OCI-LY1 (cell line): ENCODE measurements at regions not wholly inside any gene's neighbourhood (a gene's known extent, or its start where the extent isn't known, plus 50 kb on each side); places are given as distances from the start of the nearest gene placed in this dataset.

Experiments used
- H2AFZ ChIP-seq: fragments of 200-600 bp; sonication (generic), shearing (Covaris generic); 2 replicates; pipeline ENCODE4 v1.6.0; 2014; ENCODE audit warnings: antibody characterized with exemption, mild to moderate bottlenecking, low read length
- H3F3A ChIP-seq: fragments of 200-600 bp; sonication (generic), shearing (Covaris generic); 2 replicates; pipeline ENCODE4 v1.6.0; 2014; ENCODE audit warnings: mild to moderate bottlenecking, antibody characterized with exemption, low read length, moderate library complexity; ENCODE audit not compliant: insufficient read depth
- H3K27ac ChIP-seq: fragments of 200-600 bp; sonication (generic); 2 replicates; pipeline ENCODE4 v1.5.1; 2014; ENCODE audit warnings: low read length, mixed run types, mild to moderate bottlenecking, low read depth; ENCODE audit not compliant: poor library complexity, severe bottlenecking
- H3K27me3 ChIP-seq: fragments of 200-600 bp; sonication (generic); 2 replicates; pipeline ENCODE4 v1.6.0; 2014; ENCODE audit warnings: antibody characterized with exemption, mild to moderate bottlenecking, low read length, moderate library complexity; ENCODE audit not compliant: insufficient read depth
- H3K36me3 ChIP-seq: fragments of 200-600 bp; sonication (generic); 2 replicates; pipeline ENCODE4 v1.6.1; 2014; ENCODE audit warnings: mild to moderate bottlenecking, antibody characterized with exemption, low read length, moderate library complexity, mixed read lengths; ENCODE audit not compliant: insufficient read depth
- H3K4me1 ChIP-seq: fragments of 200-600 bp; sonication (generic); 2 replicates; pipeline ENCODE4 v1.5.1; 2014; ENCODE audit warnings: mild to moderate bottlenecking, low read length, moderate library complexity; ENCODE audit not compliant: insufficient read depth, severe bottlenecking
- H3K4me2 ChIP-seq: fragments of 200-600 bp; sonication (generic), shearing (Covaris generic); 2 replicates; pipeline ENCODE4 v1.6.1; 2014; ENCODE audit warnings: low read length
- H3K4me3 ChIP-seq: fragments of 200-600 bp; sonication (generic); 2 replicates; pipeline ENCODE4 v1.5.1; 2014; ENCODE audit warnings: low read length, low read depth, mild to moderate bottlenecking, mixed read lengths; ENCODE audit not compliant: poor library complexity, severe bottlenecking
- H3K79me2 ChIP-seq: fragments of 200-600 bp; shearing (Covaris generic); 2 replicates; pipeline ENCODE4 v1.6.1; 2016; ENCODE audit warnings: mixed run types, low read length, mixed read lengths; ENCODE audit not compliant: insufficient read depth
- H3K9ac ChIP-seq: fragments of 200-600 bp; sonication (generic), shearing (Covaris generic); 2 replicates; pipeline ENCODE4 v1.6.1; 2014; ENCODE audit warnings: mild to moderate bottlenecking, low read length, mixed read lengths
- H3K9me2 ChIP-seq: fragments of 200-600 bp; sonication (generic), shearing (Covaris generic); 2 replicates; pipeline ENCODE4 v1.6.1; 2014; ENCODE audit warnings: low read depth, mild to moderate bottlenecking, low read length, mixed read lengths
- H3K9me3 ChIP-seq: fragments of 200-600 bp; shearing (Covaris generic); 2 replicates; pipeline ENCODE4 v1.6.1; 2014; ENCODE audit warnings: low read length, mixed read lengths
- H4K20me1 ChIP-seq: fragments of 200-600 bp; sonication (generic), shearing (Covaris generic); 2 replicates; pipeline ENCODE4 v1.6.0; 2016; ENCODE audit warnings: mild to moderate bottlenecking, low read length; ENCODE audit not compliant: insufficient read depth
- EZH2 ChIP-seq: fragments of 200-600 bp; sonication (generic), shearing (Covaris generic); IDR thresholded peaks from 2 replicates; pipeline ENCODE4 v1.8.0; 2017; ENCODE audit warnings: borderline replicate concordance, mixed run types, mild to moderate bottlenecking, antibody characterized with exemption, low read length, moderate library complexity, mixed read lengths
- TF ChIP-seq, protein P1 (sequence below): fragments of 200-600 bp; sonication (generic), shearing (Covaris generic); IDR thresholded peaks from 2 replicates; pipeline ENCODE4 v1.5.1; 2017; ENCODE audit warnings: mild to moderate bottlenecking, antibody characterized with exemption, low read length, moderate library complexity, mixed read lengths

DNA sequence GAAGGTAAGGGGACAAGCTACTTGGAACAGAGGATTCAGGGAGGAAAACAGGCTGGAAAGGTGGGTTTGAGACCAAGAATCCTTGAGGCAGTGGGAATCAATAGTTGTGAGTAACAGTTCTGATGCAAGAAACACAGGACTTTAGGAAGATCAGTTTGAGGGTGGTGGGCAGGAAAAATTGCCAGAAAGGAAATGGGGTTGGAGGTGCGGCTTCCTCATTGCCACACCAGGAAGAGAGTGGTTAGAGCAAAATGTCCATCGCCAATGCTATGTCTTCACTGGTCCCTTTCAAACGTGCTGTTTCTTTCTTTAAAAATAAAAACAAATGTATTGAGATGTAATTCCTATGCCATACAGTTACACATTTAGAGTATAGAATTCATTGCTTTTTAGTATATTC, 57.1 kb upstream of the NOCT start:
- Histone ChIP-seq H3K36me3 (no peaks in the 10 kb centered on the region), H3K79me2 (no peaks in the 10 kb centered on the region), H3F3A (no peaks in the 10 kb centered on the region), H4K20me1 (no peaks in the 10 kb centered on the region), H3K4me1 (no peaks in the 10 kb centered on the region), H3K9me2 (no peaks in the 10 kb centered on the region), H3K27ac (no peak overlapping the region), H3K4me2 (no peak overlapping the region), H3K9me3 (no peaks in the 10 kb centered on the region), H3K4me3 (no peak overlapping the region), H3K27me3 (no peaks in the 10 kb centered on the region), H2AFZ (no peak overlapping the region), H3K9ac (no peak overlapping the region)
- TF ChIP-seq, protein P1, sequence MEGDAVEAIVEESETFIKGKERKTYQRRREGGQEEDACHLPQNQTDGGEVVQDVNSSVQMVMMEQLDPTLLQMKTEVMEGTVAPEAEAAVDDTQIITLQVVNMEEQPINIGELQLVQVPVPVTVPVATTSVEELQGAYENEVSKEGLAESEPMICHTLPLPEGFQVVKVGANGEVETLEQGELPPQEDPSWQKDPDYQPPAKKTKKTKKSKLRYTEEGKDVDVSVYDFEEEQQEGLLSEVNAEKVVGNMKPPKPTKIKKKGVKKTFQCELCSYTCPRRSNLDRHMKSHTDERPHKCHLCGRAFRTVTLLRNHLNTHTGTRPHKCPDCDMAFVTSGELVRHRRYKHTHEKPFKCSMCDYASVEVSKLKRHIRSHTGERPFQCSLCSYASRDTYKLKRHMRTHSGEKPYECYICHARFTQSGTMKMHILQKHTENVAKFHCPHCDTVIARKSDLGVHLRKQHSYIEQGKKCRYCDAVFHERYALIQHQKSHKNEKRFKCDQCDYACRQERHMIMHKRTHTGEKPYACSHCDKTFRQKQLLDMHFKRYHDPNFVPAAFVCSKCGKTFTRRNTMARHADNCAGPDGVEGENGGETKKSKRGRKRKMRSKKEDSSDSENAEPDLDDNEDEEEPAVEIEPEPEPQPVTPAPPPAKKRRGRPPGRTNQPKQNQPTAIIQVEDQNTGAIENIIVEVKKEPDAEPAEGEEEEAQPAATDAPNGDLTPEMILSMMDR = no peak
- TF ChIP-seq EZH2 = no peak

DNA sequence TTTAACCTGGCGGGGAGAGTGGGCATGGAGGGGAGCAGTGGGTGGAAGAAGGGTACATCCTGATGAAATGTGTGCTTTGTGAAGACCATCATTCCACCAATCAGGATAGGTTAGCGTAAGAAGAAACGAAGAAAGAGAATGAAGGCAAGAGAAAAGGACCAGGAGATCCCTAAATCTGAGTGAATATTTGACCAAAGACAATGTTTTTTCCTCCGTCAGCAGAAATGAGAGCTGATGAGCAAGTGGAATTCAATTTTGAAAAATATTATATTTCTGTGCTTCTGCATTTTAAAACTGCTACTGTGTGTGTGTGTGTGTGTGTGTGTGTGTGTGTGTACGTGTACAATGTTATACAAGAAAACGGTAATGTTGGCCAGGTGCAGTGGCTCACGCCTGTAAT, 58.3 kb upstream of the NOCT start:
- Histone ChIP-seq H4K20me1 (no peaks in the 10 kb centered on the region), H2AFZ (no peak overlapping the region), H3K79me2 (no peaks in the 10 kb centered on the region), H3K4me1 (no peaks in the 10 kb centered on the region), H3K9ac (no peak overlapping the region), H3K9me3 (no peaks in the 10 kb centered on the region), H3K27ac (no peak overlapping the region), H3K9me2 (no peaks in the 10 kb centered on the region), H3K4me2 (no peak overlapping the region), H3K27me3 (no peaks in the 10 kb centered on the region), H3F3A (no peaks in the 10 kb centered on the region), H3K4me3 (no peak overlapping the region), H3K36me3 (no peaks in the 10 kb centered on the region)
- TF ChIP-seq EZH2 = no peak
- TF ChIP-seq, protein P1 = no peak

DNA sequence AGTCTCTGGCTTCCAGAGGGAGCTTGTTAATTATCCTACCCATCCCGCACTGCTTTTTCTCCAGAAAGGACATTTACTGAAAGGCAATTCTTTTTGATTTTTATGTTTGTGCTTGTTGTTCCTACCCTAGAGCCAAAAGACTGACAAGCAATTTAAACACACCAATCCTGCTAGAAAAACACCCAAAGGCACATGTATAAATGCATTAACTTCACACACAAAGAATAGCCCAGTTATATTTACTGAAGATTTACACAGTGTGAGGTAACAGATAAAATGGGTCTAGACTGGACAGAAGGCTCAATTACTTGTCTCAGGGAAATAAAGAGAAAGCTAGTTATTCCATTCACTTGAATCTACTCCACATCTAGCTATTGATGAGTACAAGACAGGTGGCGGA, 61.2 kb upstream of the NOCT start:
- H3K9me3 ChIP-seq = no peaks in the 10 kb centered on the region
- no peak overlapping the region for H3K27ac ChIP-seq
- H3K27me3 ChIP-seq = no peaks in the 10 kb centered on the region
- H3K36me3 ChIP-seq = no peaks in the 10 kb centered on the region
- H3K9me2 ChIP-seq = no peaks in the 10 kb centered on the region
- H2AFZ ChIP-seq = no peak overlapping the region
- TF ChIP-seq, protein P1 = no peak
- TF ChIP-seq EZH2 = no peak
- no peaks in the 10 kb centered on the region for H3K79me2 ChIP-seq
- H3K4me3 ChIP-seq = no peak overlapping the region
- no peaks in the 10 kb centered on the region for H4K20me1 ChIP-seq
- no peak overlapping the region for H3K4me2 ChIP-seq
- H3K9ac ChIP-seq = no peak overlapping the region
- H3F3A ChIP-seq = no peaks in the 10 kb centered on the region
- no peaks in the 10 kb centered on the region for H3K4me1 ChIP-seq
